ENCODE measurements at regions not wholly inside any gene's neighbourhood (a gene's known extent, or its start where the extent isn't known, plus 50 kb on each side); places are given as distances from the start of the nearest gene placed in this dataset.

GRCh38 chr12:81968421-81968820 is 209.3 kb upstream of the PPFIA2 start:
- no peaks in the 10 kb centered on the region for H3K27me3 ChIP-seq (ENCODE audit: control insufficient read depth in 4 of 4, insufficient read depth in 4 of 4, low read length in 3 of 4)
- no peak for DNase-seq (ENCODE audit: low spot score)
- H3K9me3 ChIP-seq (ENCODE audit: control insufficient read depth in 4 of 4, low read length in 3 of 4): no peaks in the 10 kb centered on the region
- no peaks in the 10 kb centered on the region for H3K36me3 ChIP-seq (ENCODE audit: control insufficient read depth in 4 of 4, insufficient read depth in 3 of 4, low read depth in 1 of 4, low read length in 3 of 4)
- WGBS: 68% methylated on average over 5 of the region's 5 CpGs
- no peaks in the 10 kb centered on the region for H3K4me1 ChIP-seq (ENCODE audit: control insufficient read depth in 4 of 4, insufficient read depth in 4 of 4, low read length in 3 of 4)
- no peak overlapping the region for H3K9ac ChIP-seq (ENCODE audit: low read depth in 1 of 2, low read length in 2 of 2)
- H3K27ac ChIP-seq (ENCODE audit: low read depth in 1 of 2, low read length in 2 of 2): no peak overlapping the region
- TF ChIP-seq RXRA (IDR thresholded peaks at IDR 0.05) (no peak), NR2F2 (IDR thresholded peaks at IDR 0.05) (no peak), ATF3 (IDR thresholded peaks at IDR 0.05) (no peak), JUND (IDR thresholded peaks at IDR 0.05) (no peak), HNF4G (IDR thresholded peaks at IDR 0.05) (no peak), YY1 (IDR thresholded peaks at IDR 0.05) (no peak), FOXA2 (IDR thresholded peaks at IDR 0.05) (no peak), TAF1 (conservative IDR thresholded peaks at IDR 0.05) (no peak), GABPA (IDR thresholded peaks at IDR 0.05 in 1 of 2, conservative IDR thresholded peaks at IDR 0.05 in 1 of 2) (no peak), SP1 (IDR thresholded peaks at IDR 0.05) (no peak)
- TF ChIP-seq, protein P1, sequence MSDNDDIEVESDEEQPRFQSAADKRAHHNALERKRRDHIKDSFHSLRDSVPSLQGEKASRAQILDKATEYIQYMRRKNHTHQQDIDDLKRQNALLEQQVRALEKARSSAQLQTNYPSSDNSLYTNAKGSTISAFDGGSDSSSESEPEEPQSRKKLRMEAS (IDR thresholded peaks at IDR 0.05): no peak
- TF ChIP-seq, protein P2, sequence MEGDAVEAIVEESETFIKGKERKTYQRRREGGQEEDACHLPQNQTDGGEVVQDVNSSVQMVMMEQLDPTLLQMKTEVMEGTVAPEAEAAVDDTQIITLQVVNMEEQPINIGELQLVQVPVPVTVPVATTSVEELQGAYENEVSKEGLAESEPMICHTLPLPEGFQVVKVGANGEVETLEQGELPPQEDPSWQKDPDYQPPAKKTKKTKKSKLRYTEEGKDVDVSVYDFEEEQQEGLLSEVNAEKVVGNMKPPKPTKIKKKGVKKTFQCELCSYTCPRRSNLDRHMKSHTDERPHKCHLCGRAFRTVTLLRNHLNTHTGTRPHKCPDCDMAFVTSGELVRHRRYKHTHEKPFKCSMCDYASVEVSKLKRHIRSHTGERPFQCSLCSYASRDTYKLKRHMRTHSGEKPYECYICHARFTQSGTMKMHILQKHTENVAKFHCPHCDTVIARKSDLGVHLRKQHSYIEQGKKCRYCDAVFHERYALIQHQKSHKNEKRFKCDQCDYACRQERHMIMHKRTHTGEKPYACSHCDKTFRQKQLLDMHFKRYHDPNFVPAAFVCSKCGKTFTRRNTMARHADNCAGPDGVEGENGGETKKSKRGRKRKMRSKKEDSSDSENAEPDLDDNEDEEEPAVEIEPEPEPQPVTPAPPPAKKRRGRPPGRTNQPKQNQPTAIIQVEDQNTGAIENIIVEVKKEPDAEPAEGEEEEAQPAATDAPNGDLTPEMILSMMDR (IDR thresholded peaks at IDR 0.05; ENCODE audit: low read depth, low read length, missing input control): no peak
- TF ChIP-seq, protein P3, sequence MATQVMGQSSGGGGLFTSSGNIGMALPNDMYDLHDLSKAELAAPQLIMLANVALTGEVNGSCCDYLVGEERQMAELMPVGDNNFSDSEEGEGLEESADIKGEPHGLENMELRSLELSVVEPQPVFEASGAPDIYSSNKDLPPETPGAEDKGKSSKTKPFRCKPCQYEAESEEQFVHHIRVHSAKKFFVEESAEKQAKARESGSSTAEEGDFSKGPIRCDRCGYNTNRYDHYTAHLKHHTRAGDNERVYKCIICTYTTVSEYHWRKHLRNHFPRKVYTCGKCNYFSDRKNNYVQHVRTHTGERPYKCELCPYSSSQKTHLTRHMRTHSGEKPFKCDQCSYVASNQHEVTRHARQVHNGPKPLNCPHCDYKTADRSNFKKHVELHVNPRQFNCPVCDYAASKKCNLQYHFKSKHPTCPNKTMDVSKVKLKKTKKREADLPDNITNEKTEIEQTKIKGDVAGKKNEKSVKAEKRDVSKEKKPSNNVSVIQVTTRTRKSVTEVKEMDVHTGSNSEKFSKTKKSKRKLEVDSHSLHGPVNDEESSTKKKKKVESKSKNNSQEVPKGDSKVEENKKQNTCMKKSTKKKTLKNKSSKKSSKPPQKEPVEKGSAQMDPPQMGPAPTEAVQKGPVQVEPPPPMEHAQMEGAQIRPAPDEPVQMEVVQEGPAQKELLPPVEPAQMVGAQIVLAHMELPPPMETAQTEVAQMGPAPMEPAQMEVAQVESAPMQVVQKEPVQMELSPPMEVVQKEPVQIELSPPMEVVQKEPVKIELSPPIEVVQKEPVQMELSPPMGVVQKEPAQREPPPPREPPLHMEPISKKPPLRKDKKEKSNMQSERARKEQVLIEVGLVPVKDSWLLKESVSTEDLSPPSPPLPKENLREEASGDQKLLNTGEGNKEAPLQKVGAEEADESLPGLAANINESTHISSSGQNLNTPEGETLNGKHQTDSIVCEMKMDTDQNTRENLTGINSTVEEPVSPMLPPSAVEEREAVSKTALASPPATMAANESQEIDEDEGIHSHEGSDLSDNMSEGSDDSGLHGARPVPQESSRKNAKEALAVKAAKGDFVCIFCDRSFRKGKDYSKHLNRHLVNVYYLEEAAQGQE (IDR thresholded peaks at IDR 0.05): no peak
- TF ChIP-seq, protein P4, sequence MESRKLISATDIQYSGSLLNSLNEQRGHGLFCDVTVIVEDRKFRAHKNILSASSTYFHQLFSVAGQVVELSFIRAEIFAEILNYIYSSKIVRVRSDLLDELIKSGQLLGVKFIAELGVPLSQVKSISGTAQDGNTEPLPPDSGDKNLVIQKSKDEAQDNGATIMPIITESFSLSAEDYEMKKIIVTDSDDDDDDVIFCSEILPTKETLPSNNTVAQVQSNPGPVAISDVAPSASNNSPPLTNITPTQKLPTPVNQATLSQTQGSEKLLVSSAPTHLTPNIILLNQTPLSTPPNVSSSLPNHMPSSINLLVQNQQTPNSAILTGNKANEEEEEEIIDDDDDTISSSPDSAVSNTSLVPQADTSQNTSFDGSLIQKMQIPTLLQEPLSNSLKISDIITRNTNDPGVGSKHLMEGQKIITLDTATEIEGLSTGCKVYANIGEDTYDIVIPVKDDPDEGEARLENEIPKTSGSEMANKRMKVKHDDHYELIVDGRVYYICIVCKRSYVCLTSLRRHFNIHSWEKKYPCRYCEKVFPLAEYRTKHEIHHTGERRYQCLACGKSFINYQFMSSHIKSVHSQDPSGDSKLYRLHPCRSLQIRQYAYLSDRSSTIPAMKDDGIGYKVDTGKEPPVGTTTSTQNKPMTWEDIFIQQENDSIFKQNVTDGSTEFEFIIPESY (IDR thresholded peaks at IDR 0.05): no peak
- H3K4me3 ChIP-seq (ENCODE audit: low read depth in 1 of 3, low read length in 3 of 3): no peak overlapping the region

GRCh38 chr12:81963636-81964035 is 204.5 kb upstream of the PPFIA2 start:
- 36% methylated on average over 1 of the region's 1 CpG for WGBS
- H3K4me1 ChIP-seq (ENCODE audit: control insufficient read depth in 4 of 4, insufficient read depth in 4 of 4, low read length in 3 of 4): no peaks in the 10 kb centered on the region
- no peak for DNase-seq (ENCODE audit: low spot score)
- H3K9me3 ChIP-seq (ENCODE audit: control insufficient read depth in 4 of 4, low read length in 3 of 4): no peaks in the 10 kb centered on the region
- H3K4me3 ChIP-seq (ENCODE audit: low read depth in 1 of 3, low read length in 3 of 3): no peak overlapping the region
- no peaks in the 10 kb centered on the region for H3K36me3 ChIP-seq (ENCODE audit: control insufficient read depth in 4 of 4, insufficient read depth in 3 of 4, low read depth in 1 of 4, low read length in 3 of 4)
- H3K27ac ChIP-seq (ENCODE audit: low read depth in 1 of 2, low read length in 2 of 2): no peak overlapping the region
- H3K9ac ChIP-seq (ENCODE audit: low read depth in 1 of 2, low read length in 2 of 2): no peak overlapping the region
- H3K27me3 ChIP-seq (ENCODE audit: control insufficient read depth in 4 of 4, insufficient read depth in 4 of 4, low read length in 3 of 4): peaks cover 0 to 2% (median 0%) of the 10 kb centered on the region in 4 donors
- TF ChIP-seq RXRA (IDR thresholded peaks at IDR 0.05) (no peak), JUND (IDR thresholded peaks at IDR 0.05) (no peak), NR2F2 (IDR thresholded peaks at IDR 0.05) (no peak), TAF1 (conservative IDR thresholded peaks at IDR 0.05) (no peak), HNF4A (conservative IDR thresholded peaks at IDR 0.05) (no peak), ATF3 (IDR thresholded peaks at IDR 0.05) (no peak), HNF4G (IDR thresholded peaks at IDR 0.05) (no peak), SP1 (IDR thresholded peaks at IDR 0.05) (no peak), RAD21 (IDR thresholded peaks at IDR 0.05) (no peak), EGR1 (IDR thresholded peaks at IDR 0.05; ENCODE audit: low read depth in 2 of 2) (no peak), YY1 (IDR thresholded peaks at IDR 0.05) (no peak), GABPA (IDR thresholded peaks at IDR 0.05 in 1 of 2, conservative IDR thresholded peaks at IDR 0.05 in 1 of 2) (no peak)
- TF ChIP-seq, protein P4 (IDR thresholded peaks at IDR 0.05): no peak
- TF ChIP-seq, protein P2 (IDR thresholded peaks at IDR 0.05; ENCODE audit: low read depth, low read length, missing input control): no peak
- TF ChIP-seq, protein P1 (IDR thresholded peaks at IDR 0.05): no peak
